AG10803 (cell line): ENCODE measurements at regions not wholly inside any gene's neighbourhood (a gene's known extent, or its start where the extent isn't known, plus 50 kb on each side); places are given as distances from the start of the nearest gene placed in this dataset.

Source experiments
- DNase-seq: peaks from one replicate; pipeline ENCODE4 v3.0.0; 2010; ENCODE audit warnings: low read depth
- H3K4me3 ChIP-seq: 2 replicates; pipeline ENCODE4 v1.5.1; 2011; ENCODE audit warnings: mild to moderate bottlenecking, low read length, control low read depth
- TF ChIP-seq, protein P1 (sequence below): conservative IDR thresholded peaks from 2 replicates; pipeline ENCODE4 v1.5.1; 2011; ENCODE audit warnings: mild to moderate bottlenecking, low read length, control low read depth, inconsistent platforms

DNA sequence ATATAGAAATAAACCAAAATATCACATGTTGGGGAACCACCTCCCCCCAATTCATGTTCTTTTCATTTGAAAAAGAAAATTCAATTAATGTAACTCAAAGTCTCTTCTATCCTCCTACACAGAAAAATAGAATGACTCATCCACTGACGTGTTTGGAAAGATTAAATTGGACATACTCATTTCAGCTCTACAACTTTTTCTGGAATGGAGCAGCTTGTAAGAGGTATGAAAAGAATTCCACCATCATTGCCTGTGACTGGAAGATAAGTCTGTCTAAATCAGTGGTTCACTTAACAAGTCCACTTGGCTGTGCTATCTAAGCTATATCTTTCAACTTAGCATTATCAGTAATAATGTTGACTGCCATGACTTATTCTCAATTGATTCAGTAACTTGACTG lies 702.3 kb downstream of the BRINP3 start:
- DNase-seq = peak; percentile 1

DNA sequence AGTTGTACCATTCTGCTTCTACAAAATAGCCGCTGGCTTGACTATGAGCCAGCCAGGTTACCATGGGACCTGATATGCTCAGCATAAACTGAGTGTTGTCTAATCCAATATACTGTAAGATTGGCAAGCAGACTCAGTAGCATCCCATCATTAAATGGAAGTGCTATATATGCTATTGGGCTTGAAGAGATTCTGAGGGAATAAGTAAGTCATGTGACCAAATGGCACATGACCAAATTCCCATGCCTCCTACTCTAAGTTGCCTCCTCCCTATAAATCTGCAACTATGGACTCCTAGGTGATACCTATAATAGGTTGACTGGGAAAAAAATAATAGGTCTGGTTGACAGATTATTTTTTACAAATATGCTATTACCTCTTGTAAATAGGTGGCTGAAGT lies 698.6 kb downstream of the BRINP3 start:
- DNase-seq = no peak
- no peak overlapping the region for H3K4me3 ChIP-seq
- TF ChIP-seq, protein P1, sequence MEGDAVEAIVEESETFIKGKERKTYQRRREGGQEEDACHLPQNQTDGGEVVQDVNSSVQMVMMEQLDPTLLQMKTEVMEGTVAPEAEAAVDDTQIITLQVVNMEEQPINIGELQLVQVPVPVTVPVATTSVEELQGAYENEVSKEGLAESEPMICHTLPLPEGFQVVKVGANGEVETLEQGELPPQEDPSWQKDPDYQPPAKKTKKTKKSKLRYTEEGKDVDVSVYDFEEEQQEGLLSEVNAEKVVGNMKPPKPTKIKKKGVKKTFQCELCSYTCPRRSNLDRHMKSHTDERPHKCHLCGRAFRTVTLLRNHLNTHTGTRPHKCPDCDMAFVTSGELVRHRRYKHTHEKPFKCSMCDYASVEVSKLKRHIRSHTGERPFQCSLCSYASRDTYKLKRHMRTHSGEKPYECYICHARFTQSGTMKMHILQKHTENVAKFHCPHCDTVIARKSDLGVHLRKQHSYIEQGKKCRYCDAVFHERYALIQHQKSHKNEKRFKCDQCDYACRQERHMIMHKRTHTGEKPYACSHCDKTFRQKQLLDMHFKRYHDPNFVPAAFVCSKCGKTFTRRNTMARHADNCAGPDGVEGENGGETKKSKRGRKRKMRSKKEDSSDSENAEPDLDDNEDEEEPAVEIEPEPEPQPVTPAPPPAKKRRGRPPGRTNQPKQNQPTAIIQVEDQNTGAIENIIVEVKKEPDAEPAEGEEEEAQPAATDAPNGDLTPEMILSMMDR = no peak

More for the DNA sequence above, 702.3 kb downstream of the BRINP3 start:
- TF ChIP-seq, protein P1 = no peak
- H3K4me3 ChIP-seq = no peak overlapping the region

DNA sequence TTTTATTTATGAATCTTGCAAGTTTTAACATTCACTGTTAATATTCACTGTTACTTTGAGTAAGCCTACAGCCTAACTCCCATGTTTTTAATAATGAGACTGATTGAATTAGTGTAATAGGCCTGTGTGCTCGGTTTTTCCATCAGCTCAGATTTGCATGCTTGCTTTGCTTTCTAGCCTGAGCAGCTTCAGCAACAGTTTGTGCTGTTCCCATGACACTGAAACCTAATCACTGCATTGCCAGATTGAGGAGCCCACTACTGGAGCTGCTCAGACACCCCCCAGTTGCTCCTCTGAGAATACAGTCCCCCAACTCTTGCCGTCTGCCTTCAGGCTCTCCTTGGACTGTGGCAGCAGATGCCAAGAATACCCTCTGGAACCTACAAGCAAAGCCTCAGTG lies 695.4 kb downstream of the BRINP3 start:
- no peak for DNase-seq
- no peak overlapping the region for H3K4me3 ChIP-seq
- TF ChIP-seq, protein P1 = no peak

DNA sequence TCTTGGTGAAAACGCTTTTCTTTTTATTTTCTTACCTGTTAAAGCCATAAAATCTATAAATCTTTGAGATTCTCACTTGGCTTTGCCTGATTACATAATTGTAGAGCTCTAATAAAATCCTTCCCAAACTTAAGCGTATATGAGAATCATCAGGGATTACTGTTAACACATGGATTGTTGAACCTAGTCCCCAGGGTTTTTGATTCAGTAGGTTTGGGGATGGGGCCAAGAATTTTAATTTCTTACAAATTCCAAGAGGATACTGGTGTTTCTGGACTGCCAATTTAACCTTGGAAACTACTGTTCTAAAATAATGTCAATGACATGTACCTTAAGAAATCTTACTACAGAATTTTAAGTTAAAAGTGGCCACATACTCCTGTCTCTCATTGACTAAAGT lies 694.2 kb downstream of the BRINP3 start:
- H3K4me3 ChIP-seq = no peak overlapping the region
- DNase-seq = no peak
- TF ChIP-seq, protein P1 = no peak

DNA sequence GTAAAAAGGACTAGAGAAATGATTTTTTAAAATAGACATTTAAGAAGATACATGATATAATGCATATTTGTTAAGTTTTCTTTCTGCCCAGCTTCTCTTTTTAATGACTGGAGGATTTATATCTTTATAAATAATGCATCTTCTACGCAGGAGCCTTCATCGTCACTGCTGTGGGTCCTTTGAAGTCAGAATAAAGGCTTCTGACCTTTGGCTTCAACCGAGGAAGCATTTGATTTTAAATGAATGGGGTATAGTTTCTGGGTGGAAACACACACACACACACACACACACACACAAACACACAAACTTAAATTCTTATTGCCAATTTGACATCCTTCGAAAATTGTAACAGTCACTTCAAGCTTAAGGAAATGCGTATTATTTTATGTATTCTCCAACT lies 690.9 kb downstream of the BRINP3 start:
- DNase-seq = no peak
- no peak overlapping the region for H3K4me3 ChIP-seq
- TF ChIP-seq, protein P1 = no peak

DNA sequence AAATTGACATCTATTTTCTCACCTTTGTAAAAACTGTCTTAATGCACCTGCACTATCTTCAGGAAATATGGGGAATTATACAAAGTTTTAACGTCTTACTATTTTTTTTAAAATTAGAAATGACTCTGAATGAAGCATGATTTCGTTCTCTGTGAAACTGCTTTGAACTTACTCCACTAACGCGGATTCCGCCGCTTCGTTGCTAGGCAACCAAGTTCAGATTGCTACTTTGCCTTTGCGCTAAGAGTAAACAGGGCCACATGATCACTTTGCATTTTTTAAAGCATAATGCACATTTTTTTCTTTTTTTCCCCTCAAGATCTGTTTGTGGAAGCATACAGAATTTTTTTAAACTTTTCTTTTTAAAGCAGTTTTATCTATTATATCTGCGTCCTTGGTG lies 690.5 kb downstream of the BRINP3 start:
- TF ChIP-seq, protein P1 = no peak
- DNase-seq = no peak
- H3K4me3 ChIP-seq = no peak overlapping the region

DNA sequence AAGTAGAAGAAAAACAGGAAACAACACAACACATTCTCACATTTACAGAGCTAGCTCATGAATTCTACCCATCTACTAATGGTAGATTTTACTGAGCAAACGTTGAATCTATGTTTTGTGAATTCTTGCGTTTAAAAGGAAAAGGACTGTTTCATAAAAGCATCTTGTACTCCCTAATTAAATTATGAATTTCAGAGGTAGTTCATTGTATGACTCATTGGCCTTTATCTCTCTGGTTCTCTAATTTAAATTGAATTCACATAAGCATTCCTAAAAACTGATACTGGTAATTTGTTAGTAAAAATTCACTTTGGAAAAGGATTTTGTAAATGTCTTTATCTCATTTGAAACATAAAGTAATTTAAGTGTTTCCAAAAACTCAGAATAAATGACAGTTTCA lies 687.3 kb downstream of the BRINP3 start:
- H3K4me3 ChIP-seq = no peak overlapping the region
- TF ChIP-seq, protein P1 = no peak
- DNase-seq = no peak
